ENCODE measurements at regions not wholly inside any gene's neighbourhood (a gene's known extent, or its start where the extent isn't known, plus 50 kb on each side); places are given as distances from the start of the nearest gene placed in this dataset.
"Not testable (repeated sequence)": the region's sequence is repeated elsewhere in the genome, so short reads cannot be mapped to it uniquely, and the experiment has no call there.

- H3K27ac ChIP-seq, result no peak overlapping the region
- no peaks in the 10 kb centered on the region for H3K27me3 ChIP-seq
- H3K4me1 ChIP-seq (replicated peaks in 1 of 2), result no peaks in the 10 kb centered on the region
- TF ChIP-seq CTCF (IDR thresholded peaks at IDR 0.05) (no peak), POLR2A (IDR thresholded peaks at IDR 0.05) (no peak)
- H3K4me3 ChIP-seq, result no peak overlapping the region
- H3K36me3 ChIP-seq (replicated peaks in 1 of 2), result no peaks in the 10 kb centered on the region
- intact Hi-C loops (cut with DNase I), result no loop called here
- no peak for DNase-seq
- no peaks in the 10 kb centered on the region for H3K9me3 ChIP-seq (replicated peaks in 1 of 3)
- 46 to 71% (median 59%) methylated on average over 6 of the region's 6 CpGs for WGBS, 4 donors
These were observed 637.0 kb downstream of the COL12A1 start for GRCh38 chr6:74568861-74569260.

GRCh38 chr6:74567923-74568290 lies 637.9 kb downstream of the COL12A1 start:
- intact Hi-C loops (cut with DNase I); DNase-seq; H3K27me3 ChIP-seq; H3K27ac ChIP-seq; H3K4me1 ChIP-seq (replicated peaks in 1 of 2); H3K36me3 ChIP-seq (replicated peaks in 1 of 2); H3K9me3 ChIP-seq (replicated peaks in 1 of 3); H3K4me3 ChIP-seq: not testable (repeated sequence)
- WGBS, 4 donors, result 80 to 89% (median 86%) methylated on average over 4 of the region's 4 CpGs

DNA sequence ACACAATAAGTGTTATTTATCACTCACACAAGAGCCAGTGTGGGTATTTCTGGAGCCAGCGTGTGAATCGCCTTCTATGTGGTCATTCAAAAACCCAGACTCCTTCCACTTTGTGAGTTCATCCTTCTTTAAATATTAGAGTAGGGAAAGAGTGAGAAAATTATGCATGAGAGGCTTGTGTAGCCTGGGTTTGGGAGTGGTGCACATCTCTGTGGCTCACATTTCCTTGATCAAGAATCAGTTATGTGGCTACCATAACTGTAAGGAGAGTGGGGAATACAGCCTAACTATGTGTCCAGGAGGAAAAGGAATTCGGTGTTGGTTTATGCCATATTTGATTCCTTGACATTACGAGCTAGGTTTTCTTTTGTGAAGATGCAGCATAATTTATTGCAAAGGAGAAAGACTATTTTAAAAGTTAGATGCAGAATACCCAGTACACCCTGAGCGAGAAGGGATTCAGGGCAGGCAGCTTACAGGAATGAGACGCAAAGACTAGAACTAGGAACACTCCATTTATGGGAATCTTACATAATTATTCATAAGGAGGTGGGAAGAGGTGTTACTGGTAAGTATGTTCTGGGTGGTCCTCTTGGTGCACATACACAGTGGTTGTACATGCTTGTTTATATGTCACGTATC lies 638.5 kb downstream of the COL12A1 start:
- Histone ChIP-seq H3K27ac (no peak overlapping the region), H3K27me3 (no peaks in the 10 kb centered on the region), H3K4me3 (no peak overlapping the region), H3K9me3 (replicated peaks in 1 of 3) (no peaks in the 10 kb centered on the region), H3K4me1 (replicated peaks in 1 of 2) (no peaks in the 10 kb centered on the region), H3K36me3 (replicated peaks in 1 of 2) (no peaks in the 10 kb centered on the region)
- no peak for DNase-seq
- TF ChIP-seq CTCF (IDR thresholded peaks at IDR 0.05), result no peak
- intact Hi-C loops (cut with DNase I), result no loop called here
- 80 to 90% (median 84%) methylated on average over 7 of the region's 7 CpGs for WGBS, 4 donors

DNA sequence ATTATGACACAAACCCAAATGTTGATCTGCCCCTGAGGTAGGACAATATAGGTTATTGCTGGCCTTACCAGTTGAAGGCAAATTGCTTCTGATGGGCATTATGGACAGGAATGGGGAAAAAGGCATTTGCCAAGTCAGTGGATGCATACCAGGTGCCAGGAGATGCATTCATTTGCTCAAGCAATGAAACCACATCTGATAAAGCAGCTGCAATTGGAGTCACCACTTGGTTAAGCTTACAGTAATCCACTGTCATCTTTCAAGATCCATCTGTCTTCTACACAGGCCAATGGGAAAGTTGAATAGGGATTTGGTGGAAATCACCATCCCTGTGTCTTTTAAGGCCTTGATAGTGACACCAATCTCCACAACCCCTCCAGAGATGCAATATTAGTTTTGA lies 648.6 kb downstream of the COL12A1 start:
- intact Hi-C loops (cut with DNase I), result no loop called here
- Histone ChIP-seq H3K27ac (no peak overlapping the region), H3K9me3 (replicated peaks in 1 of 3) (no peaks in the 10 kb centered on the region), H3K36me3 (replicated peaks in 1 of 2) (no peaks in the 10 kb centered on the region), H3K4me1 (replicated peaks in 1 of 2) (no peaks in the 10 kb centered on the region), H3K27me3 (no peaks in the 10 kb centered on the region), H3K4me3 (no peak overlapping the region)
- no peak for DNase-seq
- TF ChIP-seq POLR2A (IDR thresholded peaks at IDR 0.05) (no peak), CTCF (IDR thresholded peaks at IDR 0.05) (no peak)

- Histone ChIP-seq H3K36me3 (replicated peaks in 1 of 2) (no peaks in the 10 kb centered on the region), H3K9me3 (replicated peaks in 1 of 3) (no peaks in the 10 kb centered on the region), H3K27me3 (no peaks in the 10 kb centered on the region), H3K4me3 (no peak overlapping the region), H3K27ac (no peak overlapping the region), H3K4me1 (replicated peaks in 1 of 2) (no peaks in the 10 kb centered on the region)
- WGBS, 4 donors, result 68 to 100% (median 74%) methylated on average over 1 to 2 of the region's 2 CpGs
- DNase-seq, result no peak
- intact Hi-C loops (cut with DNase I), result no loop called here
- no peak for TF ChIP-seq CTCF (IDR thresholded peaks at IDR 0.05)
- no peak for TF ChIP-seq POLR2A (IDR thresholded peaks at IDR 0.05)
These were observed 651.8 kb downstream of the COL12A1 start for GRCh38 chr6:74554041-74554440.
